AG09319 (cell line): ENCODE measurements at regions not wholly inside any gene's neighbourhood (a gene's known extent, or its start where the extent isn't known, plus 50 kb on each side); places are given as distances from the start of the nearest gene placed in this dataset.

Experiments
- DNase-seq: peaks from one replicate; pipeline ENCODE4 v3.0.0-alpha.2; 2010; ENCODE audit warnings: low read depth; ENCODE audit errors: extremely low read depth
- TF ChIP-seq, protein P1 (sequence below): IDR thresholded peaks from 2 replicates; pipeline ENCODE4 v1.5.1; 2011; ENCODE audit warnings: low read depth, mild to moderate bottlenecking, inconsistent platforms, low read length, moderate library complexity

DNA sequence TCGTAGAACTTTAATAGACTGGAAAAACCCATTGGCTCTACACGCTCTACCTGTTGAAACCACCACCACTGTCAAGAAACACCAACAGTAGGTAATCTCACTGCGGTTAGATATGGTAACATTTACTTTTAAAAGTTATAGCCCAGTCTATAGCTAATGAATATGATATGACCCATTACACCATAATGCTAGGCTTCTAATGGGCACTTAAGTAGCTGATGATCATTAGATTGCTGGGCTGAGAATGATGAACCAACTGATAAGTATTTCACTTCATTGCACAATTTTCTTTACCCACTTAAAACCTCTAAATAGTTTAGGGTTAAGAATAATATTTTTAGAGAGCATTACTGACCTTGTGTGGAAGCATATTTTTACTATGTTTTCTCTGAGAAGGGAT lies 788.9 kb upstream of the CA10 start:
- DNase-seq = no peak
- TF ChIP-seq, protein P1, sequence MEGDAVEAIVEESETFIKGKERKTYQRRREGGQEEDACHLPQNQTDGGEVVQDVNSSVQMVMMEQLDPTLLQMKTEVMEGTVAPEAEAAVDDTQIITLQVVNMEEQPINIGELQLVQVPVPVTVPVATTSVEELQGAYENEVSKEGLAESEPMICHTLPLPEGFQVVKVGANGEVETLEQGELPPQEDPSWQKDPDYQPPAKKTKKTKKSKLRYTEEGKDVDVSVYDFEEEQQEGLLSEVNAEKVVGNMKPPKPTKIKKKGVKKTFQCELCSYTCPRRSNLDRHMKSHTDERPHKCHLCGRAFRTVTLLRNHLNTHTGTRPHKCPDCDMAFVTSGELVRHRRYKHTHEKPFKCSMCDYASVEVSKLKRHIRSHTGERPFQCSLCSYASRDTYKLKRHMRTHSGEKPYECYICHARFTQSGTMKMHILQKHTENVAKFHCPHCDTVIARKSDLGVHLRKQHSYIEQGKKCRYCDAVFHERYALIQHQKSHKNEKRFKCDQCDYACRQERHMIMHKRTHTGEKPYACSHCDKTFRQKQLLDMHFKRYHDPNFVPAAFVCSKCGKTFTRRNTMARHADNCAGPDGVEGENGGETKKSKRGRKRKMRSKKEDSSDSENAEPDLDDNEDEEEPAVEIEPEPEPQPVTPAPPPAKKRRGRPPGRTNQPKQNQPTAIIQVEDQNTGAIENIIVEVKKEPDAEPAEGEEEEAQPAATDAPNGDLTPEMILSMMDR = no peak

DNA sequence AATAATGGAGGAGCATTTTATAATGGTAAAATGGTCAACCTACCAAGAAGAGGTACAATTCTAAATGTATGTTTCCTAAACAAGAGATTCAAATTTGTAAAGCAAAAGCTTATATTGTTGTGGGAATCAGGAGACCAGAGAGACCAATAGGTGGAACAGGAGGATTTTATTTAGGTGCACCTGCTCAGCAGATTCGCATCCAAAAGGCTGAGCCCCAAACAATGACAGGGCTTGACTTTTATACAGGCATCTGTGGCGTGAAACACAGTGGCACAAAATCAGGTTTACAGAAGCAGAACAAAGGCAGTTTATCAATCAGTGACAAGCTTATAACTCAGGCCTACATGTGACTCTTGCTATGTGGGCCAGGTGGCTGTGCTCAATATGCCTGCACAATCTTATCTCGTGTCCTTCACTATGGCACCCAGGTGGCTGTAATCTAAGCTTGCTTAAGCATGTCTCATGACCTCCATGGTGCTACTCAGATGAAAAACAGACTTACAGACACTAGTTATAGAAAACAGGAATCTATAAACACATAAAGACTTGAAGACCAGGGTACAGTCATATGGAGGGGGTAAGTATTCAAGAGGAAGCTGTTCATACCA lies 780.2 kb upstream of the CA10 start:
- DNase-seq = no peak
- TF ChIP-seq, protein P1 = no peak

DNA sequence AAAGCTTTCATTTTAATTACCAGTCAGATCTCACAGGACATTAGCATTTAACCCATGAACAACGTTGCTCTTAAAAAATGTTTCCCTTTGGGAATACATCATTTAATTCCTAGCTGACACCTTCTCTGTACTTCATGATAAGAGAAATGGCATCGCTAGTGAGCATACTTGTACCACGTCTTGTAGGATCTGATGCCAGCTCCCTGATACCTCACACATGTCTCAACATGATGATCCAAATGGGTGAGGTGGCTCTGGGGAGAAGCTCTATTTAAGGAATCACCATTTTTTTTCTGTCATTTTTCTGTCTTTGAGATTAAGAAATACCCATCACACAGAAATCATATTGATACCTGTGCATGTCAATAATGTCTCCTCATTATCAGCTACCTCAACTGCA lies 772.1 kb upstream of the CA10 start:
- DNase-seq = no peak
- TF ChIP-seq, protein P1 = no peak

DNA sequence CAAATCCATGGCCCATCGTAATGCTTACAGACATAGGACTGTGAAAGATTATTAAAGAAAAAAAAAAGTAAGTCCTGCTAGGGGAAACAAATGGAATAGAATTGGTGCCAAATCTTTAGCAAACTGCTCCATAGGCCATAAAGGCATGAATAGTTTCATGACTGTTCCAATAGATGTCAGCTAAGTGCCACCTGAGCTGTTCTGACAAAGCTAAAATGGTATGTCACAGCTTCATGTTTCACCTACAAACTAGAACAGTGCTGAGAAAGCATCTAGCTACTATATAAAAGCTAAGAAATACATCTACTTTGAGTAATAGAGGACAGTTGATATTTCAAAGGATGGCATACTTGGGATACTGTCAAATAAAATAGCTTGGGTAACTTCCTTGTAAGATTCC lies 771.6 kb upstream of the CA10 start:
- TF ChIP-seq, protein P1 = no peak
- no peak for DNase-seq

DNA sequence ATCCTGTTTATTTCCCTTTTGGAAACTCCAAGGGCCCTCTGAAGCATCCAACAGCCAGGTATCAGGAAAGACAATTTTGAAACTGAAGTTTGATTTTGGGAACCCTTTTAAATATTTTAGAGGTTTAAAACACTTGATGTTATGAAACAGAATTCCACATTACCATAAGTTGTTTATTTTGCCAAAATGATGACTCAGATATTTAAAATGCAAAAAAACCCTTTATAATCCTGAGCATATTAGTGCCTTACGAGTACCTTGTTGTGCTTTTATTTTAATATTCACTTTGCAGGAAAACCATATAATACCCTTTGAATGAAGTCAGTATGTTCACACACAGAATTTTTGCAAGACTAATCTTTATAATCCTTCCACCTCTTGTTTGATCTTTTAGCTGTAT lies 765.1 kb upstream of the CA10 start:
- DNase-seq = no peak
- TF ChIP-seq, protein P1 = no peak

DNA sequence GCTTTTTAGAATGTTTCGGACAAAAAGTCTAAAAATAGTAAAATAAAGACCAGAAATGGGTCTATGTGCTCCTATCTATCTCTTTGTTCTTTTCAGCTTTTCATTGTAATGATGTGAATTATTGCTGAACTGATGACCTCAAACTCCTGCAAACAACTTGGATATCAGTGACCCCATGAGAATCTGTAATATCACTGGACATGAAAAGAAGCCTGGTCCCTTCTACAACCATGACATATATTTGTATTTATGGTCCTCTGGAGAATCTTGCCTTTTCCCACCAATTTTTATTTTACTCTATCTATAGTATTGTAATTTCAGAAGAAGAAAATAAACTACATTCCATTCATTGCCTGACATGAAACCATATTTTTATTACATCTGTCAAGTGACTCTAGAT lies 740.7 kb upstream of the CA10 start:
- no peak for DNase-seq
- TF ChIP-seq, protein P1 = no peak

DNA sequence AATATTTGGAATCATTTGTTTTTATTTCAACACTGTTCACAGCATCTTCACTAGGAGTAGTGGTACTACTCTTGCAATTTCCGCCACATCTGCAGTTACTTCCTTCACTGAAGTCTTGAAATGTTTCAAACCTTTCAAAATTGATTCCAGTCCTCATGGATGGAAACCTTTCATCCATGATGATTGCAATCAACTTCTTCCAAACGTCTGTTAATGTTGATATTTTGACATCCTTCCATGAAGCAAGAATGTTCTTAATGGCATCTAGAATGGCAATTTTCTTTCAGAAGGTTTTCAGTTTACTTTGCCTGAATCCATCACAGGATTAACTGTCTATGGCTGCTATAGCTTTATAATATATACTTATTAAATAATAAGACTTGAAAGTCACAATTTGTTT lies 736.8 kb upstream of the CA10 start:
- DNase-seq = no peak
- TF ChIP-seq, protein P1 = no peak
